HG03432 (cell line): ENCODE measurements at regions not wholly inside any gene's neighbourhood (a gene's known extent, or its start where the extent isn't known, plus 50 kb on each side); places are given as distances from the start of the nearest gene placed in this dataset.
"Not testable (repeated sequence)": the region's sequence is repeated elsewhere in the genome, so short reads cannot be mapped to it uniquely, and the experiment has no call there.

Source experiments
- ATAC-seq: cut with Tn5 transposase; IDR thresholded peaks from one replicate; pipeline ENCODE4 v1.9.1; 2021; ENCODE audit warnings: mild to moderate bottlenecking, moderate library complexity; ENCODE audit not compliant: unreplicated experiment

- no peak for ATAC-seq
Measured at GRCh38 chr2:101610750-101611315, 86.7 kb upstream of the MAP4K4 start.

DNA sequence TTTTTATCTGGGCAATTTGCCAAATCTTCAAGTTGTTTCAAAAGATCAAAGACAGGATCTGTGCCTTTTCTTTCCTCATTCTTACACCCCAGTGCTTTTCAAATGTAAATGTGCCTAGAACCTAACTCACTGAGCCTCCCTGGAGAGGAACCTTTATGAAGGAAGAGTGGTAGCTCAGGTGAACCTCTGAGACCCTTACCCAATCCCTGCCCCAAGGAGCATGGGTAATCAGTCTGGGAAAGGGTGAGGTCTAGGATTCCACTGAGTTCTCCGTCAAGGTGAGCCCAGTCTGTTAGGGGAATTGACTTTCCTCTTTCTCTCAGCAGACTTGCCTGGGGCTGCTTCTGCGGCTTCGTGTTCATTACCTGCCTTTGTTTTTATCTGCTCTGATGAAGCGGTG is 88.1 kb upstream of the MAP4K4 start:
- no peak for ATAC-seq

DNA sequence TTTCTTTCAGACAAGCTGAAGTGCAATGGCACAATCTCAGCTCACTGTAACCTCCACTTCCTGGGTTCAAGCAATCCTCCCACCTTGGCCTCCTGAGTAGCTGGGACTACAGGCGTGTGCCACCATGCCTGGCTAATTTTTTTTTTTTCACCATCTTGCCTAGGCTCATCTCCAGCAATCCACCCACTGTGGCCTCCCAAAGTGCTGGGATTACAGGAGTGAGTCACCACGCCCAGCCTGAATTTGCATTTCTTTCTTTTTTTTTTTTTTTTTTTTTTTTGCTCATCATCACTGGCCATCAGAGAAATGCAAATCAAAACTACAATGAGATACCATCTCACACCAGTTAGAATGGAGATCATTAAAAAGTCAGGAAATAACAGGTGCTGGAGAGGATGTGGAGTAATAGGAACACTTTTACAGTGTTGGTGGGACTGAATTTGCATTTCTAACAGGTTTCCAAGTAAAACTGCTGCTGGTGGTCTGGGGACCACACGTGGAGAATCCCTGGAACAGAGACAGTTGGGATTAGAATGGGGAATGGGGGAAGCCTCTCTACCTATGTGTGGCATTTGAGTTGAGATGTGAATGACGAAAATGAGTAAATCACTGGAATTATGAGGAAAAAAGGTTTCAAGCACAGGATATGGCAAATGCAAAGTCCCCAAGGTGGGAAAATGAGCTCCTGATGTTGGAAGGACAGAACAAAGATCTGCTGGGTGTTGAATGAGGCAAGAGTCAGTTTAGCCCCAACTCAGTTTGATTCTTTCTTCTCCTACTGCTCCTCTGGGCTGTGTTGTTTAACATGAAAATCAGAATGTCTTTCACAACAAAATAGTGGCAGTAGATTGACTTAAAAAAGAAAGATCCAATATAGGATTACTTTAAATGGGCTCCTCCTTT is 88.8 kb upstream of the MAP4K4 start:
- no peak for ATAC-seq

- no peak for ATAC-seq
Measured at GRCh38 chr2:101597347-101597944, 100.1 kb upstream of the MAP4K4 start.

- ATAC-seq = no peak
Measured at GRCh38 chr2:101596333-101596732, 101.2 kb upstream of the MAP4K4 start.

- no peak for ATAC-seq
Measured at GRCh38 chr2:101587251-101587650, 110.3 kb upstream of the MAP4K4 start.

- no peak for ATAC-seq
Measured at GRCh38 chr2:101583861-101584260, 108.9 kb upstream of the RFX8 start.

DNA sequence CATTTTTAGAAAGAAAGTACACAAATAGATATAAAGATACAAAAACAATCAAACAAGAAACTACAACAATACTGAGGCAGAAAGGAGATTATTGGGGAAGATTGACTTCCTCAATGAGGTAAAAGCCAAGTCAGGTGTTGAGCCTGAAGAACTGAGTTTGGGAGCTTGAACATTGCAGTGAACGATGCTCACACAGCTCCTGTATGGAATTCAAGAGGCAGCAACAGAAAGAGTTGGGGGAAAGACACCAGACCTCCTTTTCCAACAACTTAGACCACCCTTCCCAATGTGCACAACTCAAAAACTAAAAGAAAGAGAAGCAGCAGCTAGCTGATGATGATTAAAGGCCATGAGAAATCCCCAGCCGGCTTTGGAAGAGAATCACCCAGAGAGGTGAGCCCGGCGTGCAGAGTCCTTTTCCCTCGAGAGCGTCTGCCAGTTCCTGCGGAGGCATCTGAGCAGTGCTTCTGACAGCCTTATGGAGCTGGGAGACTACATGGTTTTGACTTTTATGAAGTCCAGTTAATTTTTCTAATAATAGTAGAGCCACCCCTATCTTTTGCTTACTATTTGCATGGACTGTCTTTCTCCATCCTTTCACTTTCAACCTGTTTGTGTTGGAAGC is 106.9 kb upstream of the RFX8 start:
- no peak for ATAC-seq

DNA sequence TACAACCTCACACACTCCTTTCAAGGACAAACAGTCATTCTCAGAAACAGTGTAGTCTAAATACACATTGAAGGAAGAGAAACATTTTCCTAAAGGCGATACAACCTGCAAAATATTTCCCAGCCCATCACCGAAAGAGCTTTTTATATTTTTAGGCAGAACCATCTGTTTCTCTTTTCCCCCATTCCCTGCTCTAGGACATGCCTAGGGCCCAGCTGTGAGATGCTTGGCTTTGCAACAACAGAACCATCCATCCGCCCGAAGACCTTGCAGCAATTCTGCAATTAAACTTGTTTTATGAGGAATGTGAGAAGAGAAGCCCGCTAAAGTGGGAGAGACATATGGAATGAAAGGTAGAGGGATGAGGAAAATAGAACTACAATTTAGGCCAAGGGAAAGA is 105.6 kb upstream of the RFX8 start:
- ATAC-seq = no peak

- ATAC-seq = no peak
Measured at GRCh38 chr2:101578671-101579070, 103.8 kb upstream of the RFX8 start.

- not testable (repeated sequence) for ATAC-seq
Measured at GRCh38 chr2:101578135-101578534, 103.2 kb upstream of the RFX8 start.

GRCh38 chr2:101577173-101577572 is 102.3 kb upstream of the RFX8 start:
- ATAC-seq = no peak

DNA sequence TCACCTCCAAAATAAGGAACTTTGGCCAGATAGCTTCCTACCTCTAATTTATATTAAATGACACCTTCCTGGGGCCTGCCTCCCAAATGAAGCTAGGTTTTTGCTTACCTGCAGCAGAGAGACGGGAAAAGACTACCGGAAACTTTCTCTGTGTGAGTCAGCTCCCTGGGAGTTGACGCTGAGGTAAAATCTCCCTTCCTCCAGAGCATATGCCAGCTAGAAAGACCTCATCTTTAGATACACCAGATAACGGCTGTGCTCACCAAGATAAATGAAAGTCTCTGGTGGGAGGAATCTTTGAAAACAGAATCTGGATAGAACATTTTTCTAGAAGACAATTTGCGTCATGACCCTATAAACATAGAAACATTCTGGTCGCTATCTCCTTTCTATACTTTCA is 99.7 kb upstream of the RFX8 start:
- ATAC-seq = no peak

- no peak for ATAC-seq
Measured at GRCh38 chr2:101571951-101572350, 97.0 kb upstream of the RFX8 start.

DNA sequence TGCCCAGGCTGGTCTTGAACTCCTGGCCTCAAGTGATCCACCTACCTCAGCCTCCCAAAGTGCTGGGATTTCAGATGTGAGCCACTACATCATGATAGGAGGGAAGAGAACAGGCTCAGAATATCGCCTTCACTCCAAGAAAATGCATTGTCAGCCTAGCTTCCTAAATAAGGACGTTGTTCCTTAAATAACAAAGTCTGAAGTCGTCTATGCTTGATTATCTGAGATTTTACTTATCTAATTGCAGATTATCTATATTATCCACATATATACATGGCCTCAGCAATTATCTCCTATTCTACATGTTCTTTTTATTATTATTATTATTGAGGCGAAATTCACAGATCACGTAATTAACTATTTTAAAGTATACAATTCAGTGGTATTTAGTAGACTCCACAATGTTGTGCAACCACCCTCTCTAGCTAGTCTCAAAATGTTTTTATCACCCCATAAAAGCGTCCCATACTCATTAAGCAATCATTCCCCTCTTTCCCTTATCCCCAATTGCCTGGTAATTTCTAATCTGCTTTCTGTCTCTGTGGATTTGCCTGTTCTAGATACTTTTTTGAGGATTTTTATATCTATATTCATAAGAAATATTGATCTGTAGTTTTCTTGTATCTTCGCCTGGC is 95.1 kb upstream of the RFX8 start:
- ATAC-seq = no peak

GRCh38 chr2:101568969-101569368 is 94.1 kb upstream of the RFX8 start:
- no peak for ATAC-seq

DNA sequence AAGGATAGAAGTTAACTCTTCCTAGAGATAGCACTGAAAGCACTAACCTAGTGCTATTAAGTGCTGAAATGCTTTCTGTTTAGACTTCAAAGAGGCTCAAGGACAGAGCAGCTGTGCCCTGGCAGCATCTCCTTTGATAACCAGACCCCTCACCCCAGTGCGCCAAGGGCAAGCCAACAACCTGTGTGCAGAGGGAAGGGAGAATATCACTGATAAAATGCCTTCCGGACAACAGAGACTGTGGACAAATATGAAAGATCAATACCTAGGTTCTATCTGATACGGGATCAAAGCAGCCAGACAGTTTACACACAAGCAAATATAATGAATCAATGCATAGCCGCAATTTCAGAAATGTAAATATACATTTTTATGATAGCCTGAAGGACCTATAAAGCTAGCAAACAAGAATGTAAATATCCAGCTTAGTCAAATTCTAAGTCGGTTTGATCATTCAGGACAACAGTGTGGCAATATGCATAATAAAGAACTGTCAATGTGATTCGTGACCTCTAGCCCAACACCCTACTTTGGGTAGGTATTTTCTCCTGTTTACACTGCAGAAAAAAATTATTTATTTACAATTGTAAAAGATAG is 91.8 kb upstream of the RFX8 start:
- no peak for ATAC-seq

GRCh38 chr2:101563849-101564248 is 88.9 kb upstream of the RFX8 start:
- no peak for ATAC-seq

GRCh38 chr2:101560780-101561315 is 85.9 kb upstream of the RFX8 start:
- no peak for ATAC-seq

- ATAC-seq = no peak
Measured at GRCh38 chr2:101559551-101559950, 84.6 kb upstream of the RFX8 start.
